ENCODE measurements at regions not wholly inside any gene's neighbourhood (a gene's known extent, or its start where the extent isn't known, plus 50 kb on each side); places are given as distances from the start of the nearest gene placed in this dataset.
A peak's percentile ranks its signal among the peaks of the same experiment; 100 is the strongest.
"Not testable (repeated sequence)": the region's sequence is repeated elsewhere in the genome, so short reads cannot be mapped to it uniquely, and the experiment has no call there.

DNA sequence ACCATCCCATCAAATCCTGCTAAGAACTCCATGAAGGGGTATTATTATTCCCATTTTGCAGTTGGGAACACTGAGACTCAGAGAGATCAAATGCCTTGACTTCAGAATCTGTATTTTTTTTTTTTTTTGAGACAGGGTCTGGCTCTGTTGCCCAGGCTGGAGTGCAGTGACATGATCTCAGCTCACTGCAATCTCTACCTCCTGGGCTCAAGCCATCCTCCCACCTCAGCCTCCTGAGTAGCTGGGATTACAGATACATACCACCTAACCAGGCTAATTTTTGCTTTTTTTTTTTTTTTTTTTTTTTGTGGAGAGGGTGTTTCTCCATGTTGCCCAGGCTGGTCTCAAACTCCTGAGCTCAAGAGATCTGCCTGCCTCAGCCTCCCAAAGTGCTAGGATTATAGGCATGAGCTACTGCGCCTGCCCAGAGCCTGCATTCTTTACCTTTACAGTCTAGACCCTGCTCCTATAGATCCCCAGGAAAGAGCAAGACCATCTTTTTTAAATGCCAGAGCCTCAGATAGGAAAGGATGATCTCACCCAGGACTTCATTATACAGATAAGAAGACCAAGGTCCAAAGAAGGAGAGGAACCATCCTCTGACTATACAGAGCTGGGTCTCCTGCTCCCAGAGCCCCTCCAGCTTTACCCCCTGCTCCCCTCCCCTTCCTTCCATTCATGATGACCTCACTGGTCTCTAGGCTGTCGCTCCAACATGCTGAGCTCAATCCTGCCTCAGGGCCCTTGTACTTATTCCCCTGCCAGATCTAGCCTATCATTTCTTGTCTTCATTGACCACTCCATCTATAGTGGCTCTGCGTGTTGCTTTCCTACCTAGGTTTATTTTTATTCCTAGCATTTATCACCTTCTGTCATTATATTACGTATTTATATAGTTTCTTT lies 138.6 kb downstream of the CEBPB start:
- DNase-seq (ENCODE audit: low spot score), result no peak

- DNase-seq (ENCODE audit: low spot score), result no peak
Measured at GRCh38 chr20:50329981-50330503, 139.4 kb downstream of the CEBPB start.

- peak; percentile 69 for DNase-seq (ENCODE audit: low spot score)
Measured at GRCh38 chr20:50330504-50331313, 140.1 kb downstream of the CEBPB start.

GRCh38 chr20:50331469-50332363 lies 141.1 kb downstream of the CEBPB start:
- DNase-seq (ENCODE audit: low spot score), result peak; percentile 67

GRCh38 chr20:50332491-50332980 lies 141.9 kb downstream of the CEBPB start:
- DNase-seq (ENCODE audit: low spot score), result no peak

GRCh38 chr20:50333131-50333670 lies 142.6 kb downstream of the CEBPB start:
- no peak for DNase-seq (ENCODE audit: low spot score)

- peak; percentile 76 for DNase-seq (ENCODE audit: low spot score)
Measured at GRCh38 chr20:50333812-50334211, 143.2 kb downstream of the CEBPB start.

DNA sequence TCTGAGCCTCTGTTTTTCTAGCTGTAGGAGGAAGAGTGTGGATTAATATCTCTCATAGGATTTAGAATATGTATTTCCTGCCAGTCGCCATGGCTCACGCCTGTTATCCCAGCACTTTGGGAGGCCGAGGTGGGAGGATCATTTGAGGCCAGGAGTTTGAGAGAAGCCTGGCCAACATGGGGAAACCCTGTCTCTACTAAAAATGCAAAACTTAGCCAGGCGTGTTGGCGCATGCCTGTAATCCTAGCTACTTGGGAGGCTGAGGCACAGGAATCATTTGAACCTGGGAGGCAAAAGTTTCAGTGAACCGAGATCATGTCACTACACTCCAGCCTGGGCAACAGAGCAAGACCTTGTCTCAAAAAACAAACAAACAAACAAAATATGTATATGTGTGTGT lies 143.9 kb downstream of the CEBPB start:
- not testable (repeated sequence) for DNase-seq (ENCODE audit: low spot score)

DNA sequence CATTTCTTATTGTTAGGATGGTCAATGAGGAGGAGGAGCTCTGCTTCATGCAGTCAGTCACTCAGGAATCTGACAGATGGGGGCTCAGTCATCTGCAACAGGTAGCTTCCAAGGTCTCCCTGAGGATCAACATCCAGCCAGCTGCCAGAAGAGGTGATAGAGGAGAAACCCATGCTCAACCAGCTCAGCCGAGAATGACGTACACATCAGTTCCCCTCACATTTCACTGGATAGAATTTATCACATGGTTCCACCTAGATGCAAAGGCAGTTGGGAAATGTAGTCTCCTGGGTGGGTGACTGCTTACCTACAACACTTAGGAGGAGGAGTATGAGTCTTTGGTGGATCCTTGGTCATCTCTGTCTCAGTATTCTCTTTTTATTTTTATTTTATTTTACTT lies 144.5 kb downstream of the CEBPB start:
- peak; percentile 81 for DNase-seq (ENCODE audit: low spot score)

- no peak for DNase-seq (ENCODE audit: low spot score)
Measured at GRCh38 chr20:50335866-50336265, 145.2 kb downstream of the CEBPB start.

- no peak for DNase-seq (ENCODE audit: low spot score)
Measured at GRCh38 chr20:50336661-50337060, 146.0 kb downstream of the CEBPB start.

GRCh38 chr20:50337521-50338466 lies 147.2 kb downstream of the CEBPB start:
- DNase-seq (ENCODE audit: low spot score), result no peak

- peak; percentile 31 for DNase-seq (ENCODE audit: low spot score)
Measured at GRCh38 chr20:50338479-50339391, 148.1 kb downstream of the CEBPB start.

- DNase-seq (ENCODE audit: low spot score), result no peak
Measured at GRCh38 chr20:50339466-50339901, 148.9 kb downstream of the CEBPB start.

GRCh38 chr20:50340541-50340940 lies 149.9 kb downstream of the CEBPB start:
- DNase-seq (ENCODE audit: low spot score), result no peak

- no peak for DNase-seq (ENCODE audit: low spot score)
Measured at GRCh38 chr20:50341050-50341449, 150.4 kb downstream of the CEBPB start.

- DNase-seq (ENCODE audit: low spot score), result no peak
Measured at GRCh38 chr20:50341880-50342637, 151.4 kb downstream of the CEBPB start.

DNA sequence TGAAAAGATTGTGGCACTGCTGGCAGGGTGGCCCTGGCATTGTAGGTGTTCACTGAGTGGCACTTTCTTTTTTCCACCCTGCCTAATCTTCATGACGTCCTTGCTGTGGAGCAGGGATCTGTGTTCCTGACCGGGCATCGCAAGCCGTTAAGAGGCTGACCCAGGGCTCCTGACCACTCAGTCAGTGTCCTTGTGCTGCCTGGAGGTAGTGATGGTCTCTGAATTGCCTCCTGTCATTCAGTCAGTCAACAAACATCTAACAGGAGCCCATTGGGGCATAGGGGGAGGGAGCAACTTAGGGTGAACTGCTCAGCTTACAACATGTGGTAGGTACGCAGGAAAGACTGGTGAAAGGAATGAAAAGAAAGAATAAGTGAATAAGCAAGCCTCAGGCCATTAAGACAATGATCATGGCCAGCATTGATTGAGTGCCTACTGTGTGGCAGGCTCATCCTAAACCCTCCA lies 152.0 kb downstream of the CEBPB start:
- no peak for DNase-seq (ENCODE audit: low spot score)
